GM10248 (cell line): ENCODE measurements at regions not wholly inside any gene's neighbourhood (a gene's known extent, or its start where the extent isn't known, plus 50 kb on each side); places are given as distances from the start of the nearest gene placed in this dataset.

Experiments used
- CTCF ChIA-PET: fragments of 300-600 bp; sonication (Branson Sonifier 250); formaldehyde crosslinking; extraction: SDS; loops from one replicate; lab custom pipeline; 2021; ENCODE audit warnings: antibody characterized with exemption; lab: Yijun Ruan, JAX
- POLR2A ChIA-PET: fragments of 350-650 bp; sonication (Branson Sonifier 250); formaldehyde crosslinking; extraction: SDS; loops from one replicate; lab custom pipeline; 2020; ENCODE audit warnings: antibody characterized with exemption; lab: Yijun Ruan, JAX
- DNase-seq: peaks from one replicate; pipeline ENCODE4 v3.0.0; 2012; ENCODE audit errors: extremely low spot score
- CTCF ChIP-seq: IDR thresholded peaks from 2 replicates; pipeline ENCODE4 v1.5.1; 2012; ENCODE audit warnings: mild to moderate bottlenecking, low read depth; ENCODE audit errors: extremely low read depth, missing control alignments, control extremely low read depth

GRCh38 chr4:73001885-73002284 lies 67.6 kb downstream of the COX18 start:
- TF ChIP-seq CTCF = no peak
- POLR2A ChIA-PET = no interaction called here
- no peak for DNase-seq
- CTCF ChIA-PET = no interaction called here

- POLR2A ChIA-PET = no interaction called here
- CTCF ChIA-PET = interaction anchor here (0.7 kb wide), 1 partner anchor 16 kb away, joined by 3 read pairs; no protein-coding TSS in a partner anchor
- no peak for TF ChIP-seq CTCF
- DNase-seq = no peak
Measured at GRCh38 chr4:72997409-72997808, 72.1 kb downstream of the COX18 start.

GRCh38 chr4:72994670-72995069 lies 74.8 kb downstream of the COX18 start:
- ChIA-PET CTCF (interaction anchor here (0.9 to 2.3 kb wide), 2 partner anchors 10 kb away, joined by 3 to 5 read pairs; no protein-coding TSS in a partner anchor), POLR2A (no interaction called here)
- DNase-seq = no peak
- TF ChIP-seq CTCF = no peak

- CTCF ChIA-PET = interaction anchor here (0.9 to 2.3 kb wide), 3 partner anchors 10 to 19 kb away, joined by 3 to 5 read pairs (median 3); no protein-coding TSS in a partner anchor
- POLR2A ChIA-PET = no interaction called here
- TF ChIP-seq CTCF = no peak
- no peak for DNase-seq
Measured at GRCh38 chr4:72993876-72994275, 75.6 kb downstream of the COX18 start.

- TF ChIP-seq CTCF = no peak
- DNase-seq = no peak
- ChIA-PET CTCF (interaction anchor here (0.7 kb wide), 1 partner anchor 27 kb away, joined by 3 read pairs; no protein-coding TSS in a partner anchor), POLR2A (no interaction called here)
Measured at GRCh38 chr4:72991873-72992272, 77.6 kb downstream of the COX18 start.

- no peak for DNase-seq
- CTCF ChIA-PET = interaction anchor here (0.9 to 1.5 kb wide), 2 partner anchors 10 to 14 kb away, joined by 3 to 4 read pairs; no protein-coding TSS in a partner anchor
Measured at GRCh38 chr4:72987741-72988729, 81.5 kb downstream of the COX18 start.

More at GRCh38 chr4:72987741-72988729, 81.5 kb downstream of the COX18 start:
- POLR2A ChIA-PET = no interaction called here
- TF ChIP-seq CTCF = no peak
